Nephron progenitor cell (in vitro differentiated cells): ENCODE measurements at regions not wholly inside any gene's neighbourhood (a gene's known extent, or its start where the extent isn't known, plus 50 kb on each side); places are given as distances from the start of the nearest gene placed in this dataset.

Experiments used
- DNase-seq: peaks from one replicate; pipeline ENCODE4 v3.0.0; 2021
- H3K27ac Mint-ChIP-seq: 2 replicates; pipeline ENCODE4 v1.8.0; 2021; ENCODE audit warnings: mild to moderate bottlenecking, moderate library complexity, mixed read lengths
- H3K27me3 Mint-ChIP-seq: 2 replicates; pipeline ENCODE4 v1.8.0; 2021; ENCODE audit warnings: mild to moderate bottlenecking, low read depth, mixed read lengths; ENCODE audit not compliant: poor library complexity
- H3K36me3 Mint-ChIP-seq: 2 replicates; pipeline ENCODE4 v1.8.0; 2021; ENCODE audit warnings: low read depth, mixed read lengths
- H3K4me1 Mint-ChIP-seq: 2 replicates; pipeline ENCODE4 v1.8.0; 2021; ENCODE audit warnings: mixed read lengths
- H3K4me3 Mint-ChIP-seq: 2 replicates; pipeline ENCODE4 v1.8.0; 2021; ENCODE audit warnings: mild to moderate bottlenecking, moderate library complexity, mixed read lengths
- H3K9me3 Mint-ChIP-seq: 2 replicates; pipeline ENCODE4 v1.8.0; 2021; ENCODE audit warnings: mild to moderate bottlenecking, moderate library complexity, mixed read lengths
- TF ChIP-seq, protein P1 (sequence below): fragments of 200-600 bp; sonication (generic); IDR thresholded peaks from 2 replicates; pipeline ENCODE4 v1.5.0; 2021; ENCODE audit warnings: antibody characterized with exemption

GRCh38 chr12:74685385-74685784 lies 147.8 kb downstream of the ATXN7L3B start:
- Mint-ChIP-seq H3K27me3 (no peaks in the 10 kb centered on the region), H3K4me1 (peaks cover 13% of the 10 kb centered on the region), H3K36me3 (no peaks in the 10 kb centered on the region), H3K27ac (no peak overlapping the region), H3K9me3 (peaks cover 18% of the 10 kb centered on the region), H3K4me3 (no peak overlapping the region)
- DNase-seq: no peak
- TF ChIP-seq, protein P1, sequence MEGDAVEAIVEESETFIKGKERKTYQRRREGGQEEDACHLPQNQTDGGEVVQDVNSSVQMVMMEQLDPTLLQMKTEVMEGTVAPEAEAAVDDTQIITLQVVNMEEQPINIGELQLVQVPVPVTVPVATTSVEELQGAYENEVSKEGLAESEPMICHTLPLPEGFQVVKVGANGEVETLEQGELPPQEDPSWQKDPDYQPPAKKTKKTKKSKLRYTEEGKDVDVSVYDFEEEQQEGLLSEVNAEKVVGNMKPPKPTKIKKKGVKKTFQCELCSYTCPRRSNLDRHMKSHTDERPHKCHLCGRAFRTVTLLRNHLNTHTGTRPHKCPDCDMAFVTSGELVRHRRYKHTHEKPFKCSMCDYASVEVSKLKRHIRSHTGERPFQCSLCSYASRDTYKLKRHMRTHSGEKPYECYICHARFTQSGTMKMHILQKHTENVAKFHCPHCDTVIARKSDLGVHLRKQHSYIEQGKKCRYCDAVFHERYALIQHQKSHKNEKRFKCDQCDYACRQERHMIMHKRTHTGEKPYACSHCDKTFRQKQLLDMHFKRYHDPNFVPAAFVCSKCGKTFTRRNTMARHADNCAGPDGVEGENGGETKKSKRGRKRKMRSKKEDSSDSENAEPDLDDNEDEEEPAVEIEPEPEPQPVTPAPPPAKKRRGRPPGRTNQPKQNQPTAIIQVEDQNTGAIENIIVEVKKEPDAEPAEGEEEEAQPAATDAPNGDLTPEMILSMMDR: no peak

- Mint-ChIP-seq H3K4me3 (no peak overlapping the region), H3K9me3 (peaks cover 9% of the 10 kb centered on the region), H3K27ac (no peak overlapping the region), H3K36me3 (no peaks in the 10 kb centered on the region), H3K4me1 (peaks cover 25% of the 10 kb centered on the region), H3K27me3 (no peaks in the 10 kb centered on the region)
- TF ChIP-seq, protein P1: peak; percentile 59
- no peak for DNase-seq
Observed at GRCh38 chr12:74689071-74689655, 151.5 kb downstream of the ATXN7L3B start.

DNA sequence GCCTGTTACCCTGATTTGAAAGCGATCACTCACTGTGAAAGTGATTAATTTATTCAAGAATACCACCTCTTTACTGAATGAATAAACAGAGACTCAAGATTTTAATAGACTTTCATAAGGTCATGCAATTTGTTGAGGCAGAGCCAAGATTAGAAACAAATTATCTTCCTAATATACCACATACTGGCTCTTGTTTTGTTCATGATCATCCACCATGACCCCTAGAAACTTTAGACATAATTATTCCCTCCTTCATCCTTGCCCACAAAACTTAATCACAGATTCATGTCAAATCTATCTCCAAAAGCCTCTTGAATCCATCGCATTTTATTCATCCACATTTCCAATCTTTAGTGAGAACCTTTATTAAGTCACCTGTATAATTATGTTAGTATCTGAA lies 152.3 kb downstream of the ATXN7L3B start:
- no peak overlapping the region for H3K4me3 Mint-ChIP-seq
- TF ChIP-seq, protein P1: no peak
- no peak overlapping the region for H3K27ac Mint-ChIP-seq
- no peaks in the 10 kb centered on the region for H3K27me3 Mint-ChIP-seq
- peaks cover 25% of the 10 kb centered on the region for H3K4me1 Mint-ChIP-seq
- H3K9me3 Mint-ChIP-seq: peaks cover 5% of the 10 kb centered on the region
- DNase-seq: no peak
- H3K36me3 Mint-ChIP-seq: no peaks in the 10 kb centered on the region

- DNase-seq: no peak
- Mint-ChIP-seq H3K4me1 (no peaks in the 10 kb centered on the region), H3K9me3 (no peaks in the 10 kb centered on the region), H3K4me3 (no peak overlapping the region), H3K27me3 (no peaks in the 10 kb centered on the region), H3K27ac (no peak overlapping the region), H3K36me3 (no peaks in the 10 kb centered on the region)
- TF ChIP-seq, protein P1: no peak
Observed at GRCh38 chr12:74719447-74719846, 181.8 kb downstream of the ATXN7L3B start.

GRCh38 chr12:74722709-74723108 lies 185.1 kb downstream of the ATXN7L3B start:
- Mint-ChIP-seq H3K36me3 (no peaks in the 10 kb centered on the region), H3K27me3 (no peaks in the 10 kb centered on the region), H3K4me3 (no peak overlapping the region), H3K27ac (no peak overlapping the region), H3K4me1 (no peaks in the 10 kb centered on the region), H3K9me3 (no peaks in the 10 kb centered on the region)
- no peak for DNase-seq
- TF ChIP-seq, protein P1: no peak

- TF ChIP-seq, protein P1: no peak
- no peak for DNase-seq
- no peaks in the 10 kb centered on the region for H3K4me1 Mint-ChIP-seq
- no peaks in the 10 kb centered on the region for H3K36me3 Mint-ChIP-seq
- no peak overlapping the region for H3K27ac Mint-ChIP-seq
- H3K4me3 Mint-ChIP-seq: no peak overlapping the region
- no peaks in the 10 kb centered on the region for H3K27me3 Mint-ChIP-seq
- no peaks in the 10 kb centered on the region for H3K9me3 Mint-ChIP-seq
Observed at GRCh38 chr12:74725154-74725553, 187.5 kb downstream of the ATXN7L3B start.
